HEK293 (cell line): ENCODE measurements at regions not wholly inside any gene's neighbourhood (a gene's known extent, or its start where the extent isn't known, plus 50 kb on each side); places are given as distances from the start of the nearest gene placed in this dataset.

Source experiments
- CTCF ChIP-seq: fragments of 450-650 bp; formaldehyde crosslinking; IDR thresholded peaks from 2 replicates; pipeline ENCODE4 v1.5.1; 2016; ENCODE audit warnings: missing biosample characterization, missing genetic modification characterization
- ZBTB21 ChIP-seq: fragments of 450-650 bp; formaldehyde crosslinking; IDR thresholded peaks from 2 replicates; pipeline ENCODE4 v1.5.1; 2017; ENCODE audit warnings: missing biosample characterization, missing genetic modification characterization
- ZNF404 ChIP-seq: fragments of 450-650 bp; formaldehyde crosslinking; IDR thresholded peaks from 2 replicates; pipeline ENCODE4 v1.5.1; 2017; ENCODE audit warnings: missing biosample characterization, missing genetic modification characterization
- ZNF830 ChIP-seq: fragments of 450-650 bp; IDR thresholded peaks from 2 replicates; pipeline ENCODE4 v1.5.0; 2018; ENCODE audit warnings: missing biosample characterization, missing genetic modification characterization, low read depth, mild to moderate bottlenecking, moderate library complexity

DNA sequence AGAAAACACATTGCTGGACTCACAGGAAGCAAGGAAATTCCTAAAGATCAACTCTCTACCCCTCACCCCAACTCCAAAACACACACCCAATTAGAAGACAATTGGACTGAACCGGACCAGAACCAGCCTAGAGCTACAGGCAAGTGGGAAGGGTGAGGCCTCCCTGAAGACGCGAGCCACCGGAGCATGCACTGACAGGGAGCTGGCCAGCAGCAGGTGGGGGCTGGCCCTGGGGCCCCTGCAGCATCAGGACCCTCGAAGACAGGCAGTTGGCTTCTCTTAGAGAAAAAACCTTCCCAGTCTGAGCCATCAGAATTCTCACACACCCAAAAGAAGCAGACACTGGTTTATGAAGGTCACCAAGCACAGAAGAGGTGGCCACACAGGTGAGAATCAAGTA, 209.5 kb upstream of the DIO3 start:
- TF ChIP-seq CTCF (tag by site-specific recombination) = no peak
- no peak for TF ChIP-seq ZNF404 (tag by site-specific recombination)
- no peak for TF ChIP-seq ZBTB21 (tag by site-specific recombination)
- TF ChIP-seq ZNF830 (tag by site-specific recombination) = no peak
